ENCODE measurements at regions not wholly inside any gene's neighbourhood (a gene's known extent, or its start where the extent isn't known, plus 50 kb on each side); places are given as distances from the start of the nearest gene placed in this dataset.

DNA sequence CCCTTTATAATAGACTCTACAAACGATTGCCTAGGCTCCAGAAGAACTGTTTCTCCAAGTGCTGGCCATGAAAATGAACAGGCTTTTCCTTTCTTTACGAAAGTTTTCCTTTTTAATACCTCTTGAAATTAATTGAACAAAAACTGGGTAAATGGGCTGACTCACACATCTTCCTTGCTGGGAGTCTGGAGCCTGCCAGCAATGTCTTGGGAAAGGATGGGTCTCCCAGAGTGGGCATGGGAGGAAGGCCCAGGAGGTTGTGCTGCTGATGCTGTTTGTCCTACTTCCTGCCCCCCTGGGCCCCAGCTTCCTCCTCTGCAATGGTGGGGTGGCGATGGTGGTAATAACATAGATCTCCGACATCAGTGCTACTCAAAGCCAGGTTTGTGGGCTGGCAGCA, 174.1 kb downstream of the RPS24 start:
- DNase-seq (ENCODE audit: extremely low spot score, unreplicated experiment): no peak
- Mint-ChIP-seq H3K27me3 (ENCODE audit: unreplicated experiment) (peaks cover 37% of the 10 kb centered on the region), H3K36me3 (ENCODE audit: unreplicated experiment) (no peaks in the 10 kb centered on the region), H3K4me3 (ENCODE audit: unreplicated experiment) (no peak overlapping the region), H3K4me1 (ENCODE audit: unreplicated experiment) (peaks cover 9% of the 10 kb centered on the region), H3K27ac (ENCODE audit: unreplicated experiment) (no peak overlapping the region), H3K9me3 (ENCODE audit: unreplicated experiment) (no peaks in the 10 kb centered on the region)
- TF ChIP-seq, protein P1, sequence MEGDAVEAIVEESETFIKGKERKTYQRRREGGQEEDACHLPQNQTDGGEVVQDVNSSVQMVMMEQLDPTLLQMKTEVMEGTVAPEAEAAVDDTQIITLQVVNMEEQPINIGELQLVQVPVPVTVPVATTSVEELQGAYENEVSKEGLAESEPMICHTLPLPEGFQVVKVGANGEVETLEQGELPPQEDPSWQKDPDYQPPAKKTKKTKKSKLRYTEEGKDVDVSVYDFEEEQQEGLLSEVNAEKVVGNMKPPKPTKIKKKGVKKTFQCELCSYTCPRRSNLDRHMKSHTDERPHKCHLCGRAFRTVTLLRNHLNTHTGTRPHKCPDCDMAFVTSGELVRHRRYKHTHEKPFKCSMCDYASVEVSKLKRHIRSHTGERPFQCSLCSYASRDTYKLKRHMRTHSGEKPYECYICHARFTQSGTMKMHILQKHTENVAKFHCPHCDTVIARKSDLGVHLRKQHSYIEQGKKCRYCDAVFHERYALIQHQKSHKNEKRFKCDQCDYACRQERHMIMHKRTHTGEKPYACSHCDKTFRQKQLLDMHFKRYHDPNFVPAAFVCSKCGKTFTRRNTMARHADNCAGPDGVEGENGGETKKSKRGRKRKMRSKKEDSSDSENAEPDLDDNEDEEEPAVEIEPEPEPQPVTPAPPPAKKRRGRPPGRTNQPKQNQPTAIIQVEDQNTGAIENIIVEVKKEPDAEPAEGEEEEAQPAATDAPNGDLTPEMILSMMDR (IDR thresholded peaks at IDR 0.05): no peak

DNA sequence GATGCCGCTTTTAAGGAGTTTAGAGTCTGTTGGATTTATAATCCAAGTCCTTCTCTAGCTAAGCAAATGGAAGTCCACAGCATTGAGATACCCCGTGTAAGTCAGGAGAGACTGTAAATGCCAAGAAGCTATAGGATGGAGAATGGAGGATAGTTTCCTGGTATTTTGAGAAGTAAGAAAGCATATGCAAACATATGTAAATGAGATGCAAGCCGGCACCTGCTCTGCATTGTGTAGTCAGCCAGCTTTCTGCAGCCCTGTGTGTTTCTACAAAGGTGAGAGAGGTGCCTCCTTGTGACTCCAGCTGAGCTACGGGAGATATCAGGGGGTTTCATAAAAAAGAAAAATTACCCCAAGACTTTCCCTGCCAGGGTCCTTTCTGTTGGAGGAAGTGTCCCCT, 176.3 kb downstream of the RPS24 start:
- no peaks in the 10 kb centered on the region for H3K9me3 Mint-ChIP-seq (ENCODE audit: unreplicated experiment)
- no peak for DNase-seq (ENCODE audit: extremely low spot score, unreplicated experiment)
- peaks cover 10% of the 10 kb centered on the region for H3K4me1 Mint-ChIP-seq (ENCODE audit: unreplicated experiment)
- H3K36me3 Mint-ChIP-seq (ENCODE audit: unreplicated experiment): no peaks in the 10 kb centered on the region
- peaks cover 39% of the 10 kb centered on the region for H3K27me3 Mint-ChIP-seq (ENCODE audit: unreplicated experiment)
- no peak overlapping the region for H3K4me3 Mint-ChIP-seq (ENCODE audit: unreplicated experiment)
- no peak overlapping the region for H3K27ac Mint-ChIP-seq (ENCODE audit: unreplicated experiment)
- TF ChIP-seq, protein P1 (IDR thresholded peaks at IDR 0.05): no peak

DNA sequence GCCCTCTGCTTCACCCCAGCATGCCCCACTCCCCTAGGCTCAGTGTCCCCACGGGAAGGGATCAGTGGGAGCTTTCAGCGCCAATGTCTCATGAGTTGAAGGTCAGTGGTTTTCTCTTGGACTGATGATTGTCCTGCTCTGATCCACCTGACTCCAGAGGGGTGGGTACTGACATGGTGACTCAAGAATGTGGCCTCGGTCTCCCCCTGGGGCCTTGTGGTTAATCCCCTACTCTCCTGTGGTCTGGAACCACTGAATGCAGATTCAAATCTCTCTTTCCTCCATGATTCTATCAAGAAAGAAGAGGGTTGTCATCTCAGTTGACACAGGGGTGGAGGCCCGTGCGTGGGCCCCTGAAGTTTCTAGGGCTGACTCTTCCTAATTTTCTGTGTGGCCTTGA, 176.9 kb downstream of the RPS24 start:
- no peak for DNase-seq (ENCODE audit: extremely low spot score, unreplicated experiment)
- peaks cover 15% of the 10 kb centered on the region for H3K4me1 Mint-ChIP-seq (ENCODE audit: unreplicated experiment)
- H3K36me3 Mint-ChIP-seq (ENCODE audit: unreplicated experiment): no peaks in the 10 kb centered on the region
- TF ChIP-seq, protein P1 (IDR thresholded peaks at IDR 0.05): no peak
- H3K4me3 Mint-ChIP-seq (ENCODE audit: unreplicated experiment): no peak overlapping the region
- H3K27me3 Mint-ChIP-seq (ENCODE audit: unreplicated experiment): peaks cover 44% of the 10 kb centered on the region
- H3K27ac Mint-ChIP-seq (ENCODE audit: unreplicated experiment): no peak overlapping the region
- H3K9me3 Mint-ChIP-seq (ENCODE audit: unreplicated experiment): no peaks in the 10 kb centered on the region

DNA sequence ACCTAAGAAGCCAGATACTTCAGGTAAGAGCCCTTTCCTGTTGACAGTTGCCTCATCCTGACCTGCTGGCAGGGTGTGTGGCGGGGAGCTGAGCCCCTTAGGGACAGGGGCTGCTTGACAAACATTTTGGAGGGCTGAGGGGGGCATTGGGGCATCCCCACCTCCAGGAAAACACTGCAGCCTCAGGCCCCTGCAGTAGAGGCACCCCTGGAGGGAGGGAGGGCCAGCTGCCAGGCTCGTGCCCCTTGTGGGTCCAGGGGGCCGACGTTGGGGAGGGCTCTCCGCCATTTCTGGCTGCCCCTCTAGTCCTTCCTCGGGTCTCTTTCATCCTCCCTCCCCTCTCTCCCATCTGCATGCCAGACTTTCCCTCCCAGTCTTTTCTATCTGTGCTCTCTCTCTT, 177.3 kb downstream of the RPS24 start:
- DNase-seq (ENCODE audit: extremely low spot score, unreplicated experiment): no peak
- Mint-ChIP-seq H3K4me1 (ENCODE audit: unreplicated experiment) (peaks cover 19% of the 10 kb centered on the region), H3K4me3 (ENCODE audit: unreplicated experiment) (no peak overlapping the region), H3K27ac (ENCODE audit: unreplicated experiment) (no peak overlapping the region), H3K36me3 (ENCODE audit: unreplicated experiment) (no peaks in the 10 kb centered on the region), H3K27me3 (ENCODE audit: unreplicated experiment) (peaks cover 42% of the 10 kb centered on the region), H3K9me3 (ENCODE audit: unreplicated experiment) (no peaks in the 10 kb centered on the region)
- TF ChIP-seq, protein P1 (IDR thresholded peaks at IDR 0.05): no peak

DNA sequence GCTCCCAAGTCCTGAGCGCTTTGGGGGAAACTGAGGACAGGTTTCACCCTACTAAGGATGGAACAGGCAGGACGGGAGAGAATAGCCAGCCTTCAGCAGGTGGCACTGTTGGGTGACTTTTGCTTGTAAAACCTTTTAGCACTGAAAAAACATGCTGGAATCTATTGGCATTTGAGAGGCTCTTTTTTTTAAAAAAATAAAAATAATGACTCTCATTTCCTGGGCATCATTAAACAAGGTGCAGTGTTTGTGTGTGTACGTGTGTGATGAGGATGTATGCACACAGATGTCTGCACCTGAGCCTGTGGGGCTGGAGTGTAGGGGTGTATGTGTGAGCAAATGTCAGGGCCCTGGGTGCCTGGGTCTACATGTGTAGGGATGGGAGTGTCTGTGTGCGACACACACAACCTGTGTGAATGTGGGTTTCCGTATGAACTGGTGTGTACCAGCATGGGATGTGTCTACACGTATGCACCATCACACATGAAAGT, 177.9 kb downstream of the RPS24 start:
- Mint-ChIP-seq H3K4me1 (ENCODE audit: unreplicated experiment) (peaks cover 24% of the 10 kb centered on the region), H3K27me3 (ENCODE audit: unreplicated experiment) (peaks cover 45% of the 10 kb centered on the region), H3K9me3 (ENCODE audit: unreplicated experiment) (no peaks in the 10 kb centered on the region), H3K4me3 (ENCODE audit: unreplicated experiment) (no peak overlapping the region), H3K36me3 (ENCODE audit: unreplicated experiment) (no peaks in the 10 kb centered on the region), H3K27ac (ENCODE audit: unreplicated experiment) (peak overlapping the region; percentile 2)
- TF ChIP-seq, protein P1 (IDR thresholded peaks at IDR 0.05): peak; percentile 83
- DNase-seq (ENCODE audit: extremely low spot score, unreplicated experiment): no peak
